ENCODE measurements at regions not wholly inside any gene's neighbourhood (a gene's known extent, or its start where the extent isn't known, plus 50 kb on each side); places are given as distances from the start of the nearest gene placed in this dataset.

GRCh38 chr4:26199596-26199995, 121.2 kb upstream of the RBPJ start:
- no peak overlapping the region for H3K4me3 ChIP-seq (ENCODE audit: low read depth, low read length)
- no peak for TF ChIP-seq CTCF (IDR thresholded peaks at IDR 0.05; ENCODE audit: low read depth, low read length)

- no peak overlapping the region for H3K4me3 ChIP-seq (ENCODE audit: low read depth, low read length)
- TF ChIP-seq CTCF (IDR thresholded peaks at IDR 0.05; ENCODE audit: low read depth, low read length): no peak
Measured at GRCh38 chr4:26201120-26201519, 119.7 kb upstream of the RBPJ start.

GRCh38 chr4:26204249-26204825, 116.5 kb upstream of the RBPJ start:
- H3K4me3 ChIP-seq (ENCODE audit: low read depth, low read length): no peak overlapping the region
- no peak for TF ChIP-seq CTCF (IDR thresholded peaks at IDR 0.05; ENCODE audit: low read depth, low read length)

- no peak for TF ChIP-seq CTCF (IDR thresholded peaks at IDR 0.05; ENCODE audit: low read depth, low read length)
Measured at GRCh38 chr4:26204911-26205370, 115.9 kb upstream of the RBPJ start.

GRCh38 chr4:26206339-26206738, 114.5 kb upstream of the RBPJ start:
- H3K4me3 ChIP-seq (ENCODE audit: low read depth, low read length): no peak overlapping the region
- no peak for TF ChIP-seq CTCF (IDR thresholded peaks at IDR 0.05; ENCODE audit: low read depth, low read length)

More at GRCh38 chr4:26204911-26205370, 115.9 kb upstream of the RBPJ start:
- no peak overlapping the region for H3K4me3 ChIP-seq (ENCODE audit: low read depth, low read length)

- TF ChIP-seq CTCF (IDR thresholded peaks at IDR 0.05; ENCODE audit: low read depth, low read length): no peak
- H3K4me3 ChIP-seq (ENCODE audit: low read depth, low read length): no peak overlapping the region
Measured at GRCh38 chr4:26206999-26207398, 113.8 kb upstream of the RBPJ start.

- no peak for TF ChIP-seq CTCF (IDR thresholded peaks at IDR 0.05; ENCODE audit: low read depth, low read length)
- no peak overlapping the region for H3K4me3 ChIP-seq (ENCODE audit: low read depth, low read length)
Measured at GRCh38 chr4:26207631-26208030, 113.2 kb upstream of the RBPJ start.

All from WI38 (cell line).